Caco-2 (cell line): ENCODE measurements at regions not wholly inside any gene's neighbourhood (a gene's known extent, or its start where the extent isn't known, plus 50 kb on each side); places are given as distances from the start of the nearest gene placed in this dataset.

ENCODE experiments used
- BruUV-seq: library from RNA; stranded (reverse); fragments of 400-500 nt; replicated peaks from 2 replicates; lab custom pipeline; 2021; lab: Mats Ljungman, UMichigan
- CTCF ChIA-PET: fragments of 300-600 bp; sonication (Branson Sonifier 250); formaldehyde crosslinking; loops from one replicate; lab custom pipeline; 2022; ENCODE audit warnings: antibody characterized with exemption; lab: Charles Lee
- POLR2A ChIA-PET: fragments of 300-600 bp; sonication (Branson Sonifier 250); formaldehyde crosslinking; loops from one replicate; lab custom pipeline; 2022; ENCODE audit warnings: antibody characterized with exemption; lab: Charles Lee
- DNase-seq, 2 experiments: peaks; one replicate each; pipeline versions ENCODE4 v3.0.0 to v3.0.0-alpha.2; 2020 to 2022
- H3K27me3 ChIP-seq: replicated peaks from 2 replicates; pipeline ENCODE4 v1.6.0; 2011; ENCODE audit warnings: low read length; ENCODE audit not compliant: control insufficient read depth, insufficient read depth
- H3K36me3 ChIP-seq: 2 replicates; pipeline ENCODE4 v1.5.1; 2011; ENCODE audit warnings: low read length; ENCODE audit not compliant: control insufficient read depth, insufficient read depth
- H3K4me1 ChIP-seq: fragments of 250-450 bp; sonication (Bioruptor Pico); 2 replicates; pipeline ENCODE4 v1.5.1; 2020; ENCODE audit warnings: mild to moderate bottlenecking
- H3K4me3 ChIP-seq: 2 replicates; pipeline ENCODE4 v1.5.1; 2011; ENCODE audit warnings: low read depth, mild to moderate bottlenecking, control low read depth, low read length
- H3K9me3 ChIP-seq: fragments of 250-450 bp; sonication (Bioruptor Pico); 2 replicates; pipeline ENCODE4 v1.5.1; 2020; ENCODE audit warnings: mild to moderate bottlenecking, moderate library complexity
- H3K27ac Mint-ChIP-seq: one replicate; pipeline ENCODE4 v1.8.0; 2022; ENCODE audit warnings: mixed read lengths; ENCODE audit not compliant: unreplicated experiment
- H3K27me3 Mint-ChIP-seq: one replicate; pipeline ENCODE4 v1.8.0; 2022; ENCODE audit warnings: mixed read lengths; ENCODE audit not compliant: insufficient read depth, unreplicated experiment
- H3K36me3 Mint-ChIP-seq: one replicate; pipeline ENCODE4 v1.8.0; 2022; ENCODE audit warnings: mild to moderate bottlenecking, mixed read lengths; ENCODE audit not compliant: insufficient read depth, unreplicated experiment
- H3K4me1 Mint-ChIP-seq: one replicate; pipeline ENCODE4 v1.8.0; 2022; ENCODE audit warnings: low read depth, mixed read lengths; ENCODE audit not compliant: unreplicated experiment
- H3K4me3 Mint-ChIP-seq: one replicate; pipeline ENCODE4 v1.8.0; 2022; ENCODE audit warnings: mild to moderate bottlenecking, moderate library complexity, mixed read lengths; ENCODE audit not compliant: unreplicated experiment
- H3K9me3 Mint-ChIP-seq: one replicate; pipeline ENCODE4 v1.8.0; 2022; ENCODE audit warnings: mixed read lengths; ENCODE audit not compliant: unreplicated experiment
- intact Hi-C: fragments of 100-400 bp; cut with micrococcal nuclease; formaldehyde crosslinking; loops from one replicate; pipeline ENCODE4 v1.10.0; 2022; ENCODE audit not compliant: unreplicated experiment
- TF ChIP-seq, protein P1 (sequence below), 2 experiments: fragments of 200-600 bp in 1 of 2; IDR thresholded peaks; 1 replicate in 1 of 2; 2 replicates in 1 of 2; pipeline versions ENCODE4 v1.5.1 to v1.8.0; 2011 to 2022; ENCODE audit warnings: antibody characterized with exemption in 1 of 2, control low read depth in 1 of 2, inconsistent platforms in 1 of 2, low read depth in 1 of 2, low read length in 1 of 2, mild to moderate bottlenecking in 1 of 2, moderate library complexity in 1 of 2; ENCODE audit not compliant: insufficient read depth in 1 of 2, severe bottlenecking in 1 of 2, unreplicated experiment in 1 of 2

DNA sequence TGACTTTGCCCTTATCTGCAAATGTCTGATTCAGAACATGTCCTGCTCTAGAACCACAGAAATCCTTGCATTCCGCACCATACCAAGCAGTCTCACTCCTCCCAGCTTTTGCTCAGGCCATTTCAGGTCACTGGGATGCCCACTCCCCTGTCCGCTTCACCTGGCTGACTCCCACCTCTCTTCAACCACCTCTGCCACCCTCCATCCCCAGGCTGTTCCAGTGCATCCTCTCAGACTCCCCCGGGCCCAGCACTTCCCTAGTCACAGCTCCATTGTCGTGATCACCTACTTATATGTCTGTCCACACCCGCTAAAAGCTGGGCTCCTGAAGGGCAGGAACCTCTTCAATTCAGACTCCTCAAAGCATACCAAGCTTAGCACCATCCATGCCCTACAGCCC, 58.4 kb upstream of the CDH5 start:
- Mint-ChIP-seq H3K27ac (no peak overlapping the region), H3K4me3 (no peak overlapping the region), H3K27me3 (peaks cover 31% of the 10 kb centered on the region), H3K36me3 (no peaks in the 10 kb centered on the region), H3K4me1 (no peaks in the 10 kb centered on the region), H3K9me3 (no peaks in the 10 kb centered on the region)
- Histone ChIP-seq H3K4me1 (no peaks in the 10 kb centered on the region), H3K27me3 (peaks cover 4% of the 10 kb centered on the region), H3K9me3 (no peaks in the 10 kb centered on the region), H3K4me3 (no peak overlapping the region), H3K36me3 (no peaks in the 10 kb centered on the region)
- no TSS peak for BruUV-seq
- ChIA-PET POLR2A (no interaction called here), CTCF (no interaction called here)
- intact Hi-C loops, result no loop called here
- DNase-seq, result no peak
- TF ChIP-seq, protein P1, sequence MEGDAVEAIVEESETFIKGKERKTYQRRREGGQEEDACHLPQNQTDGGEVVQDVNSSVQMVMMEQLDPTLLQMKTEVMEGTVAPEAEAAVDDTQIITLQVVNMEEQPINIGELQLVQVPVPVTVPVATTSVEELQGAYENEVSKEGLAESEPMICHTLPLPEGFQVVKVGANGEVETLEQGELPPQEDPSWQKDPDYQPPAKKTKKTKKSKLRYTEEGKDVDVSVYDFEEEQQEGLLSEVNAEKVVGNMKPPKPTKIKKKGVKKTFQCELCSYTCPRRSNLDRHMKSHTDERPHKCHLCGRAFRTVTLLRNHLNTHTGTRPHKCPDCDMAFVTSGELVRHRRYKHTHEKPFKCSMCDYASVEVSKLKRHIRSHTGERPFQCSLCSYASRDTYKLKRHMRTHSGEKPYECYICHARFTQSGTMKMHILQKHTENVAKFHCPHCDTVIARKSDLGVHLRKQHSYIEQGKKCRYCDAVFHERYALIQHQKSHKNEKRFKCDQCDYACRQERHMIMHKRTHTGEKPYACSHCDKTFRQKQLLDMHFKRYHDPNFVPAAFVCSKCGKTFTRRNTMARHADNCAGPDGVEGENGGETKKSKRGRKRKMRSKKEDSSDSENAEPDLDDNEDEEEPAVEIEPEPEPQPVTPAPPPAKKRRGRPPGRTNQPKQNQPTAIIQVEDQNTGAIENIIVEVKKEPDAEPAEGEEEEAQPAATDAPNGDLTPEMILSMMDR (IDR thresholded peaks at IDR 0.05; ENCODE audit: insufficient read depth in 1 of 2, low read depth in 1 of 2, low read length in 1 of 2, severe bottlenecking in 1 of 2, unreplicated experiment in 1 of 2), result no peak

DNA sequence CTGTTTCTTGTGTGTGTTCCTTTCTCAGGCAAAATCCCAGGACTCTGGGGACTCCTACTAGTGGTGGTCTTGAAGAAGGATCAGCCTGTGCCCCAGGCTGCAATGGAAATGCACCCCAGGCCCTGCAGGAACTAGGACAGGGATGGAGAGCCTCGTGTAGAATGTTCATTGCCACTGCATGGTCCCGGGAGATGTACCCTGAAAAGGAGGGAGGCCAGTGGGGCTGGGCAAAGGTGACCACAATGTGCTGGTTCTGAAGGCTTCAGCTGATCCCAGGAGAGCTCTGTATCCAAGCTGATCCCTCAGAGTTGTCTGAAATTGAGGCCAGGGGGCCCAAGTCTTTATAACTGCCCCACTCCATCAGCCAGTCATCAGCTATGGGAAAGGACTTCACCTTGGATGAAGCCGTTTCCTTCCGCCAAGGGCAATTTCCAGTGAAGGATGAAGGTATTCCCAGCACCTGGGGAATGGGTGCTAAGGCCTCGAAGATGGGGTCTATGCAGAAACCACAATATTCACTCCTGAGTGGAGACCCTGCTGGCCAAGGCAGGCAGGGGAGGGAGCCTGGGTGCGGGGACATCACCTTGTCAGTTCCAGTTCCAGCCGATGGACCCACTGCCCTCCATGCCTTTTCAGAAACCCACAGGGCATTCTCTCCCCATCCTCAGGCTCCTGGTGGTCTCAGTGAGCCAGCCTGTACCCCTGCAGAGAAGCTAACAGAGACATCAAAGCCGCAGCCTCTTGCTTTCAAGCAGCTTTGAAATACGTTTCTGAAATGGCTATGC, 59.9 kb upstream of the CDH5 start:
- ChIA-PET CTCF (no interaction called here), POLR2A (no interaction called here)
- Histone ChIP-seq H3K27me3 (peaks cover 2% of the 10 kb centered on the region), H3K9me3 (no peaks in the 10 kb centered on the region), H3K4me1 (no peaks in the 10 kb centered on the region), H3K36me3 (no peaks in the 10 kb centered on the region), H3K4me3 (no peak overlapping the region)
- Mint-ChIP-seq H3K36me3 (no peaks in the 10 kb centered on the region), H3K4me3 (no peak overlapping the region), H3K9me3 (no peaks in the 10 kb centered on the region), H3K27ac (no peak overlapping the region), H3K27me3 (peaks cover 40% of the 10 kb centered on the region), H3K4me1 (no peaks in the 10 kb centered on the region)
- intact Hi-C loops, result no loop called here
- TF ChIP-seq, protein P1 (IDR thresholded peaks at IDR 0.05; ENCODE audit: insufficient read depth in 1 of 2, low read depth in 1 of 2, low read length in 1 of 2, severe bottlenecking in 1 of 2, unreplicated experiment in 1 of 2), result no peak
- no TSS peak for BruUV-seq
- peak in 1 of 2 experiments; percentile 23 for DNase-seq

DNA sequence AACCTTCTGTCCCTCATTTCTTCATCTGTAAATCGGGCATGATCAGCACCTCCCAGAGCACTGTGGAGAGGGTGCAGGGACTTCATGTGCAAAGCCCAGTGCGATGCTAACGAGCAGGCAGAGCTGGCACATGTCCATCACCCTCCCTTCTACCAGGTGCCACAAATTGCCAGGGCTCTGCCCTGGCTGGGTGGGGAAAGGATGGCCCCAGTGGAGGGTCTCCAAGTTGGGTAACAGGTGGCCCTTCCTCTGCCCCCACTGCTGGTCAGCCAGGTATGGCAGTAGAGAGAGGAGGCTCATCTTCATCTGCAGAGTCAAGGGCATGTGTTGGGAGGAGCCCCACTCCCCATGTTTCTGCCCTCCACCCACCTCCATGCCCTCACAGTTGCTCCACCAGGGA, 61.5 kb upstream of the CDH5 start:
- no peaks in the 10 kb centered on the region for H3K9me3 Mint-ChIP-seq
- H3K4me1 ChIP-seq, result no peaks in the 10 kb centered on the region
- POLR2A ChIA-PET, result no interaction called here
- H3K27me3 ChIP-seq, result peaks cover 2% of the 10 kb centered on the region
- no peaks in the 10 kb centered on the region for H3K36me3 Mint-ChIP-seq
- peaks cover 41% of the 10 kb centered on the region for H3K27me3 Mint-ChIP-seq
- H3K4me3 Mint-ChIP-seq, result no peak overlapping the region
- TF ChIP-seq, protein P1 (IDR thresholded peaks at IDR 0.05; ENCODE audit: insufficient read depth in 1 of 2, low read depth in 1 of 2, low read length in 1 of 2, severe bottlenecking in 1 of 2, unreplicated experiment in 1 of 2), result no peak
- intact Hi-C loops, result no loop called here
- DNase-seq, result peak in 1 of 2 experiments; percentile 17
- H3K36me3 ChIP-seq, result no peaks in the 10 kb centered on the region
- H3K4me1 Mint-ChIP-seq, result no peaks in the 10 kb centered on the region
- H3K27ac Mint-ChIP-seq, result no peak overlapping the region
- no TSS peak for BruUV-seq
- H3K9me3 ChIP-seq, result no peaks in the 10 kb centered on the region
- CTCF ChIA-PET, result no interaction called here
- no peak overlapping the region for H3K4me3 ChIP-seq
